ENCODE measurements at regions not wholly inside any gene's neighbourhood (a gene's known extent, or its start where the extent isn't known, plus 50 kb on each side); places are given as distances from the start of the nearest gene placed in this dataset.

DNA sequence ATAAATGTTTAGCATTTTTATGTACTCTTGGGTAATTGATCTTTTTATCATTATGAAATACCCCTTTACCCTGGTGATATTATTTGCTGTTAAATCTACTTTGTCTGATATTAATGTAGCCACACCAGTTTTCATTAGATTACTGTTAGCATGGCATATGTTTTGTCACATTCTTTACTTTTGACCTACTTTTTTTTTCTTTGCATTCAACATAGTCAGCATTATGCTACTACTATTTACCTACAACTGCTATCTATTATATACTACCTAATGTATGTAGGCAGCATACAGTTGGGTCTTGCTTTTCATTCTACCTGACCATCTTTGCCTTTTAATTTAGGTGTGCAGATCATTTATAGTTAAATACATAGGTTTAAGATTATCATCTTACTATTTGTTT, 1429.6 kb upstream of the ALCAM start:
- TF ChIP-seq, protein P1, sequence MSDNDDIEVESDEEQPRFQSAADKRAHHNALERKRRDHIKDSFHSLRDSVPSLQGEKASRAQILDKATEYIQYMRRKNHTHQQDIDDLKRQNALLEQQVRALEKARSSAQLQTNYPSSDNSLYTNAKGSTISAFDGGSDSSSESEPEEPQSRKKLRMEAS (IDR thresholded peaks at IDR 0.05): no peak
- no peak for TF ChIP-seq ZC3H11A (IDR thresholded peaks at IDR 0.05)
- TF ChIP-seq, protein P2, sequence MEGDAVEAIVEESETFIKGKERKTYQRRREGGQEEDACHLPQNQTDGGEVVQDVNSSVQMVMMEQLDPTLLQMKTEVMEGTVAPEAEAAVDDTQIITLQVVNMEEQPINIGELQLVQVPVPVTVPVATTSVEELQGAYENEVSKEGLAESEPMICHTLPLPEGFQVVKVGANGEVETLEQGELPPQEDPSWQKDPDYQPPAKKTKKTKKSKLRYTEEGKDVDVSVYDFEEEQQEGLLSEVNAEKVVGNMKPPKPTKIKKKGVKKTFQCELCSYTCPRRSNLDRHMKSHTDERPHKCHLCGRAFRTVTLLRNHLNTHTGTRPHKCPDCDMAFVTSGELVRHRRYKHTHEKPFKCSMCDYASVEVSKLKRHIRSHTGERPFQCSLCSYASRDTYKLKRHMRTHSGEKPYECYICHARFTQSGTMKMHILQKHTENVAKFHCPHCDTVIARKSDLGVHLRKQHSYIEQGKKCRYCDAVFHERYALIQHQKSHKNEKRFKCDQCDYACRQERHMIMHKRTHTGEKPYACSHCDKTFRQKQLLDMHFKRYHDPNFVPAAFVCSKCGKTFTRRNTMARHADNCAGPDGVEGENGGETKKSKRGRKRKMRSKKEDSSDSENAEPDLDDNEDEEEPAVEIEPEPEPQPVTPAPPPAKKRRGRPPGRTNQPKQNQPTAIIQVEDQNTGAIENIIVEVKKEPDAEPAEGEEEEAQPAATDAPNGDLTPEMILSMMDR (IDR thresholded peaks at IDR 0.05): no peak

Measured in A549 (cell line).